ENCODE measurements at regions not wholly inside any gene's neighbourhood (a gene's known extent, or its start where the extent isn't known, plus 50 kb on each side); places are given as distances from the start of the nearest gene placed in this dataset.
"Not testable (repeated sequence)": the region's sequence is repeated elsewhere in the genome, so short reads cannot be mapped to it uniquely, and the experiment has no call there.

DNA sequence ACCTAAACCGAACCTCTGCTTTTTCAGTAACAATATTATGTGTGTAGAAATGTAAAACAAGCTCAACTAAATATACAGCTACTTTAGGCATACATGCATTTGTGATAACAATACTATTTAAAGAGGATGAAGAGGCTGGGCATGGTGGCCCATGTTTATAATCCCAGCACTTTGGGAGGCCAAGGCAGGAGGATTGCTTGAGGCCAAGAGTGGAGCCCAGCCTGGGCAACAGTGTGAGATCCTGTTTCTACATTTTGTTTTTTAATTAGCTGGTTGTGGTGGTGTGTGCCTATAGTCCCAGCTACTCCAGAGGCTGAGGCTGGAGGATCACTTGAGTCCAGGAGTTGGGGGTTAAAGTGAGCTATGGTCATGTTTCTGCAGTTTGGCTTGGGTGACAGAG is 73.6 kb upstream of the LYPLAL1 start:
- no peaks in the 10 kb centered on the region for H3K9me3 ChIP-seq (ENCODE audit: low read length)
- BruUV-seq (replicated peaks) = no TSS peak
- no peaks in the 10 kb centered on the region for H3K4me1 ChIP-seq (ENCODE audit: insufficient read depth, low read length)
- H2AFZ ChIP-seq (ENCODE audit: low read length) = no peak overlapping the region
- no peak for FAIRE-seq
- in situ Hi-C loops (cut with HindIII; ENCODE audit: extremely low pct_ligation_motif_present, low pct_unique_long_range_greater_than_20kb) = no loop called here
- ChIA-PET CTCF (ENCODE audit: low intra/inter-chr PET ratio, low total read pairs) (no interaction called here), POLR2A (no interaction called here)
- no peak for DNase-seq (ENCODE audit: low spot score)
- no peaks in the 10 kb centered on the region for H3K36me3 ChIP-seq (replicated peaks in 1 of 2; ENCODE audit: control insufficient read depth in 1 of 2, insufficient read depth in 2 of 2, low read length in 2 of 2)
- no peak overlapping the region for H3K4me2 ChIP-seq (ENCODE audit: low read depth, low read length)
- no peak for ATAC-seq
- no peak overlapping the region for H3K9ac ChIP-seq (ENCODE audit: insufficient read depth, low read depth, low read length)
- H4K20me1 ChIP-seq (ENCODE audit: insufficient read depth, low read length) = no peaks in the 10 kb centered on the region
- intact Hi-C loops (cut with micrococcal nuclease; ENCODE audit: unreplicated experiment) = no loop called here
- TF ChIP-seq ZNF761 (CRISPR knock-in tag; conservative IDR thresholded peaks at IDR 0.05) (no peak), NR2F1 (CRISPR knock-in tag; IDR thresholded peaks at IDR 0.05) (no peak), MBD4 (IDR thresholded peaks at IDR 0.05; ENCODE audit: borderline replicate concordance, low read length) (no peak), SCMH1 (CRISPR knock-in tag; IDR thresholded peaks at IDR 0.05; ENCODE audit: borderline replicate concordance) (no peak), ZFP90 (CRISPR knock-in tag; IDR thresholded peaks at IDR 0.05; ENCODE audit: borderline replicate concordance) (no peak), ARID2 (CRISPR knock-in tag; IDR thresholded peaks at IDR 0.05; ENCODE audit: borderline replicate concordance) (no peak), SNAPC2 (CRISPR knock-in tag; IDR thresholded peaks at IDR 0.05) (no peak), MXI1 (IDR thresholded peaks at IDR 0.05; ENCODE audit: borderline replicate concordance, low read depth, low read length) (no peak), ZNF781 (CRISPR knock-in tag; IDR thresholded peaks at IDR 0.05; ENCODE audit: borderline replicate concordance, not compliant biosample characterization) (no peak), NCOA5 (CRISPR knock-in tag; IDR thresholded peaks at IDR 0.05) (no peak), PPARG (CRISPR knock-in tag; conservative IDR thresholded peaks at IDR 0.05) (no peak)
- TF ChIP-seq, protein P1, sequence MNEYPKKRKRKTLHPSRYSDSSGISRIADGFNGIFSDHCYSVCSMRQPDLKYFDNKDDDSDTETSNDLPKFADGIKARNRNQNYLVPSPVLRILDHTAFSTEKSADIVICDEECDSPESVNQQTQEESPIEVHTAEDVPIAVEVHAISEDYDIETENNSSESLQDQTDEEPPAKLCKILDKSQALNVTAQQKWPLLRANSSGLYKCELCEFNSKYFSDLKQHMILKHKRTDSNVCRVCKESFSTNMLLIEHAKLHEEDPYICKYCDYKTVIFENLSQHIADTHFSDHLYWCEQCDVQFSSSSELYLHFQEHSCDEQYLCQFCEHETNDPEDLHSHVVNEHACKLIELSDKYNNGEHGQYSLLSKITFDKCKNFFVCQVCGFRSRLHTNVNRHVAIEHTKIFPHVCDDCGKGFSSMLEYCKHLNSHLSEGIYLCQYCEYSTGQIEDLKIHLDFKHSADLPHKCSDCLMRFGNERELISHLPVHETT (CRISPR knock-in tag; conservative IDR thresholded peaks at IDR 0.05) = no peak
- TF ChIP-seq, protein P2, sequence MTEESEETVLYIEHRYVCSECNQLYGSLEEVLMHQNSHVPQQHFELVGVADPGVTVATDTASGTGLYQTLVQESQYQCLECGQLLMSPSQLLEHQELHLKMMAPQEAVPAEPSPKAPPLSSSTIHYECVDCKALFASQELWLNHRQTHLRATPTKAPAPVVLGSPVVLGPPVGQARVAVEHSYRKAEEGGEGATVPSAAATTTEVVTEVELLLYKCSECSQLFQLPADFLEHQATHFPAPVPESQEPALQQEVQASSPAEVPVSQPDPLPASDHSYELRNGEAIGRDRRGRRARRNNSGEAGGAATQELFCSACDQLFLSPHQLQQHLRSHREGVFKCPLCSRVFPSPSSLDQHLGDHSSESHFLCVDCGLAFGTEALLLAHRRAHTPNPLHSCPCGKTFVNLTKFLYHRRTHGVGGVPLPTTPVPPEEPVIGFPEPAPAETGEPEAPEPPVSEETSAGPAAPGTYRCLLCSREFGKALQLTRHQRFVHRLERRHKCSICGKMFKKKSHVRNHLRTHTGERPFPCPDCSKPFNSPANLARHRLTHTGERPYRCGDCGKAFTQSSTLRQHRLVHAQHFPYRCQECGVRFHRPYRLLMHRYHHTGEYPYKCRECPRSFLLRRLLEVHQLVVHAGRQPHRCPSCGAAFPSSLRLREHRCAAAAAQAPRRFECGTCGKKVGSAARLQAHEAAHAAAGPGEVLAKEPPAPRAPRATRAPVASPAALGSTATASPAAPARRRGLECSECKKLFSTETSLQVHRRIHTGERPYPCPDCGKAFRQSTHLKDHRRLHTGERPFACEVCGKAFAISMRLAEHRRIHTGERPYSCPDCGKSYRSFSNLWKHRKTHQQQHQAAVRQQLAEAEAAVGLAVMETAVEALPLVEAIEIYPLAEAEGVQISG (CRISPR knock-in tag; IDR thresholded peaks at IDR 0.05) = no peak
- H3K79me2 ChIP-seq (ENCODE audit: insufficient read depth, low read length) = no peaks in the 10 kb centered on the region
- H3K4me3 ChIP-seq (replicated peaks in 1 of 3; ENCODE audit: insufficient read depth in 1 of 3, low read depth in 2 of 3, low read length in 3 of 3) = no peak overlapping the region
- 11% methylated on average over 1 of the region's 1 CpG for WGBS (ENCODE audit: low lambda C conversion rate)
- no peak overlapping the region for H3K27ac ChIP-seq (ENCODE audit: extremely low read length, insufficient read depth, low read length)
- no peaks in the 10 kb centered on the region for H3K27me3 ChIP-seq (ENCODE audit: control insufficient read depth in 1 of 2, insufficient read depth in 2 of 2, low read length in 2 of 2)

DNA sequence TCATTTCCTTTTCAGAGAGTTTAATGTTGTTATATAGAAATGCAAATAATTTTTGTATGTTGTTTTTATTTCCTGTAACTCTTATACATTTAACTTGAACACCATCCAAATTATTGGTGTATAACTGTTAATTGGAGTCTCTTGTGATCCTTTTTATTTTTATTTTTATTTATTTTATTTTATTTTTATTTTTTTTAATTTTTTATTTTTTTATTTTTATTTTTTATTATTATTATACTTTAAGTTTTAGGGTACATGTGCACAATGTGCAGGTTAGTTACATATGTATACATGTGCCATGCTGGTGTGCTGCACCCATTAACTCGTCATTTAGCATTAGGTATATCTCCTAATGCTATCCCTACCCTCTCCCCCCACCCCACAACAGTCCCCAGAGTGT is 71.2 kb upstream of the LYPLAL1 start:
- H3K9ac ChIP-seq (ENCODE audit: insufficient read depth, low read depth, low read length); CTCF ChIA-PET (ENCODE audit: low intra/inter-chr PET ratio, low total read pairs); H3K4me2 ChIP-seq (ENCODE audit: low read depth, low read length); H3K79me2 ChIP-seq (ENCODE audit: insufficient read depth, low read length); H3K27ac ChIP-seq (ENCODE audit: extremely low read length, insufficient read depth, low read length); intact Hi-C loops (cut with micrococcal nuclease; ENCODE audit: unreplicated experiment); BruUV-seq (replicated peaks); ATAC-seq; FAIRE-seq; H3K4me1 ChIP-seq (ENCODE audit: insufficient read depth, low read length); H3K27me3 ChIP-seq (ENCODE audit: control insufficient read depth in 1 of 2, insufficient read depth in 2 of 2, low read length in 2 of 2); H4K20me1 ChIP-seq (ENCODE audit: insufficient read depth, low read length); H3K36me3 ChIP-seq (replicated peaks in 1 of 2; ENCODE audit: control insufficient read depth in 1 of 2, insufficient read depth in 2 of 2, low read length in 2 of 2); POLR2A ChIA-PET; in situ Hi-C loops (cut with HindIII; ENCODE audit: extremely low pct_ligation_motif_present, low pct_unique_long_range_greater_than_20kb); DNase-seq (ENCODE audit: low spot score); H3K9me3 ChIP-seq (ENCODE audit: low read length); H2AFZ ChIP-seq (ENCODE audit: low read length); H3K4me3 ChIP-seq (replicated peaks in 1 of 3; ENCODE audit: insufficient read depth in 1 of 3, low read depth in 2 of 3, low read length in 3 of 3): not testable (repeated sequence)
- 0% methylated on average over 1 of the region's 1 CpG for WGBS (ENCODE audit: low lambda C conversion rate)

Data from HepG2 (cell line).